Activated CD8-positive, alpha-beta T cell treated with anti-CD3 and anti-CD28 coated beads, Interleukin-2, amount 10 ng/mL, durations not matched to agents 7 days and 5 days (primary cell): ENCODE measurements at regions not wholly inside any gene's neighbourhood (a gene's known extent, or its start where the extent isn't known, plus 50 kb on each side); places are given as distances from the start of the nearest gene placed in this dataset.
"Not testable (repeated sequence)": the region's sequence is repeated elsewhere in the genome, so short reads cannot be mapped to it uniquely, and the experiment has no call there.

ENCODE experiments used
- ATAC-seq: fragments of 150-1000 bp; cut with Tn5 transposase; one replicate; pipeline ENCODE4 v1.10.0; 2021; ENCODE audit warnings: moderate library complexity
- CTCF ChIA-PET: fragments of 350-600 bp; sonication (Branson Sonifier 250); formaldehyde crosslinking; loops from one replicate; lab custom pipeline; 2021; ENCODE audit warnings: antibody characterized with exemption; lab: Charles Lee
- POLR2A ChIA-PET: fragments of 350-600 bp; sonication (Branson Sonifier 250); formaldehyde crosslinking; loops from one replicate; lab custom pipeline; 2021; ENCODE audit warnings: antibody characterized with exemption; lab: Charles Lee
- DNase-seq: peaks from one replicate; pipeline ENCODE4 v3.0.0-alpha.2; 2020
- H3K27ac Mint-ChIP-seq: one replicate; pipeline ENCODE4 v1.8.0; 2021; ENCODE audit warnings: mild to moderate bottlenecking, mixed read lengths
- H3K27me3 Mint-ChIP-seq: one replicate; pipeline ENCODE4 v1.8.0; 2021; ENCODE audit warnings: low read depth, mixed read lengths
- H3K36me3 Mint-ChIP-seq: one replicate; pipeline ENCODE4 v1.8.0; 2021; ENCODE audit warnings: low read depth, mixed read lengths
- H3K4me1 Mint-ChIP-seq: one replicate; pipeline ENCODE4 v1.8.0; 2021; ENCODE audit warnings: low read depth, mixed read lengths
- H3K4me3 Mint-ChIP-seq: one replicate; pipeline ENCODE4 v1.8.0; 2021; ENCODE audit warnings: mild to moderate bottlenecking, mixed read lengths
- H3K9me3 Mint-ChIP-seq: one replicate; pipeline ENCODE4 v1.8.0; 2022; ENCODE audit warnings: mixed read lengths; ENCODE audit not compliant: insufficient read depth

GRCh38 chr16:55018881-55019280, 88.2 kb downstream of the IRX5 start:
- H3K4me3 Mint-ChIP-seq = no peak overlapping the region
- no peak overlapping the region for H3K27ac Mint-ChIP-seq
- no peaks in the 10 kb centered on the region for H3K9me3 Mint-ChIP-seq
- no peaks in the 10 kb centered on the region for H3K27me3 Mint-ChIP-seq
- ChIA-PET POLR2A (no interaction called here), CTCF (no interaction called here)
- no peak for ATAC-seq
- DNase-seq = no peak
- H3K4me1 Mint-ChIP-seq = no peaks in the 10 kb centered on the region
- H3K36me3 Mint-ChIP-seq = no peaks in the 10 kb centered on the region

GRCh38 chr16:55019419-55020131, 88.9 kb downstream of the IRX5 start:
- DNase-seq (no peak), ATAC-seq (no peak)
- CTCF ChIA-PET = no interaction called here
- POLR2A ChIA-PET = no interaction called here
- Mint-ChIP-seq H3K4me3 (no peak overlapping the region), H3K9me3 (no peaks in the 10 kb centered on the region), H3K27me3 (no peaks in the 10 kb centered on the region), H3K4me1 (no peaks in the 10 kb centered on the region), H3K27ac (no peak overlapping the region), H3K36me3 (no peaks in the 10 kb centered on the region)

GRCh38 chr16:55021595-55022475, 91.2 kb downstream of the IRX5 start:
- ChIA-PET POLR2A (no interaction called here), CTCF (no interaction called here)
- Mint-ChIP-seq H3K4me1 (no peaks in the 10 kb centered on the region), H3K9me3 (no peaks in the 10 kb centered on the region), H3K27me3 (no peaks in the 10 kb centered on the region), H3K4me3 (no peak overlapping the region), H3K27ac (no peak overlapping the region), H3K36me3 (no peaks in the 10 kb centered on the region)
- no peak for DNase-seq
- no peak for ATAC-seq

- ATAC-seq, H3K4me1 Mint-ChIP-seq, DNase-seq, H3K4me3 Mint-ChIP-seq, CTCF ChIA-PET, H3K27me3 Mint-ChIP-seq, H3K36me3 Mint-ChIP-seq, POLR2A ChIA-PET, H3K27ac Mint-ChIP-seq, H3K9me3 Mint-ChIP-seq: not testable (repeated sequence)
Measured at GRCh38 chr16:55027260-55027659, 96.6 kb downstream of the IRX5 start.

GRCh38 chr16:55029509-55029908, 98.8 kb downstream of the IRX5 start:
- H3K36me3 Mint-ChIP-seq = no peaks in the 10 kb centered on the region
- POLR2A ChIA-PET = no interaction called here
- no peak overlapping the region for H3K27ac Mint-ChIP-seq
- H3K4me1 Mint-ChIP-seq = no peaks in the 10 kb centered on the region
- no peak for ATAC-seq
- H3K27me3 Mint-ChIP-seq = no peaks in the 10 kb centered on the region
- H3K9me3 Mint-ChIP-seq = no peaks in the 10 kb centered on the region
- no peak overlapping the region for H3K4me3 Mint-ChIP-seq
- DNase-seq = no peak
- CTCF ChIA-PET = no interaction called here

- ChIA-PET POLR2A (no interaction called here), CTCF (no interaction called here)
- ATAC-seq = no peak
- Mint-ChIP-seq H3K9me3 (no peaks in the 10 kb centered on the region), H3K4me1 (no peaks in the 10 kb centered on the region), H3K27ac (no peak overlapping the region), H3K36me3 (no peaks in the 10 kb centered on the region), H3K4me3 (no peak overlapping the region), H3K27me3 (no peaks in the 10 kb centered on the region)
- no peak for DNase-seq
Measured at GRCh38 chr16:55030944-55031343, 100.3 kb downstream of the IRX5 start.

GRCh38 chr16:55031481-55031880, 100.8 kb downstream of the IRX5 start:
- H3K27ac Mint-ChIP-seq = no peak overlapping the region
- DNase-seq = no peak
- CTCF ChIA-PET = no interaction called here
- H3K27me3 Mint-ChIP-seq = no peaks in the 10 kb centered on the region
- no peaks in the 10 kb centered on the region for H3K9me3 Mint-ChIP-seq
- H3K36me3 Mint-ChIP-seq = no peaks in the 10 kb centered on the region
- no peak overlapping the region for H3K4me3 Mint-ChIP-seq
- POLR2A ChIA-PET = no interaction called here
- no peak for ATAC-seq
- no peaks in the 10 kb centered on the region for H3K4me1 Mint-ChIP-seq

GRCh38 chr16:55033225-55034156, 102.8 kb downstream of the IRX5 start:
- Mint-ChIP-seq H3K27ac (no peak overlapping the region), H3K27me3 (no peaks in the 10 kb centered on the region), H3K4me3 (no peak overlapping the region), H3K36me3 (no peaks in the 10 kb centered on the region), H3K9me3 (no peaks in the 10 kb centered on the region), H3K4me1 (no peaks in the 10 kb centered on the region)
- ChIA-PET CTCF (no interaction called here), POLR2A (no interaction called here)
- DNase-seq (no peak), ATAC-seq (no peak)

GRCh38 chr16:55035029-55035428, 104.4 kb downstream of the IRX5 start:
- Mint-ChIP-seq H3K36me3 (no peaks in the 10 kb centered on the region), H3K4me1 (no peaks in the 10 kb centered on the region), H3K9me3 (no peaks in the 10 kb centered on the region), H3K4me3 (no peak overlapping the region), H3K27ac (no peak overlapping the region), H3K27me3 (no peaks in the 10 kb centered on the region)
- ATAC-seq (no peak), DNase-seq (peak; percentile 30)
- CTCF ChIA-PET = no interaction called here
- POLR2A ChIA-PET = no interaction called here

GRCh38 chr16:55035956-55036355, 105.3 kb downstream of the IRX5 start:
- Mint-ChIP-seq H3K4me1 (no peaks in the 10 kb centered on the region), H3K27me3 (no peaks in the 10 kb centered on the region), H3K27ac (no peak overlapping the region), H3K9me3 (no peaks in the 10 kb centered on the region), H3K36me3 (no peaks in the 10 kb centered on the region), H3K4me3 (no peak overlapping the region)
- DNase-seq = no peak
- no peak for ATAC-seq
- CTCF ChIA-PET = no interaction called here
- POLR2A ChIA-PET = no interaction called here

GRCh38 chr16:55036371-55036821, 105.7 kb downstream of the IRX5 start:
- no peak overlapping the region for H3K4me3 Mint-ChIP-seq
- no peaks in the 10 kb centered on the region for H3K27me3 Mint-ChIP-seq
- ATAC-seq = no peak
- H3K9me3 Mint-ChIP-seq = no peaks in the 10 kb centered on the region
- ChIA-PET POLR2A (no interaction called here), CTCF (no interaction called here)
- H3K36me3 Mint-ChIP-seq = no peaks in the 10 kb centered on the region
- no peak overlapping the region for H3K27ac Mint-ChIP-seq
- no peak for DNase-seq
- H3K4me1 Mint-ChIP-seq = no peaks in the 10 kb centered on the region

GRCh38 chr16:55037046-55037445, 106.4 kb downstream of the IRX5 start:
- DNase-seq = no peak
- Mint-ChIP-seq H3K4me3 (no peak overlapping the region), H3K27ac (no peak overlapping the region), H3K27me3 (no peaks in the 10 kb centered on the region), H3K36me3 (no peaks in the 10 kb centered on the region), H3K4me1 (no peaks in the 10 kb centered on the region), H3K9me3 (no peaks in the 10 kb centered on the region)
- CTCF ChIA-PET = no interaction called here
- POLR2A ChIA-PET = no interaction called here
- ATAC-seq = no peak
